Endothelial cell (in vitro differentiated cells): ENCODE measurements at regions not wholly inside any gene's neighbourhood (a gene's known extent, or its start where the extent isn't known, plus 50 kb on each side); places are given as distances from the start of the nearest gene placed in this dataset.

Experiments
- DNase-seq: peaks from one replicate; pipeline ENCODE4 v3.0.0; 2021; ENCODE audit warnings: low spot score
- H3K27ac Mint-ChIP-seq: one replicate; pipeline ENCODE4 v1.8.0; 2021; ENCODE audit warnings: mixed read lengths, inconsistent platforms; ENCODE audit not compliant: unreplicated experiment
- H3K27me3 Mint-ChIP-seq: one replicate; pipeline ENCODE4 v1.8.0; 2021; ENCODE audit warnings: mild to moderate bottlenecking, moderate library complexity, mixed read lengths, inconsistent platforms; ENCODE audit not compliant: unreplicated experiment
- H3K36me3 Mint-ChIP-seq: one replicate; pipeline ENCODE4 v1.8.0; 2021; ENCODE audit warnings: mild to moderate bottlenecking, low read depth, mixed read lengths, inconsistent platforms; ENCODE audit not compliant: unreplicated experiment
- H3K4me1 Mint-ChIP-seq: one replicate; pipeline ENCODE4 v1.8.0; 2021; ENCODE audit warnings: mild to moderate bottlenecking, mixed read lengths, inconsistent platforms; ENCODE audit not compliant: unreplicated experiment
- H3K4me3 Mint-ChIP-seq: one replicate; pipeline ENCODE4 v1.8.0; 2021; ENCODE audit warnings: mild to moderate bottlenecking, mixed read lengths, inconsistent platforms; ENCODE audit not compliant: unreplicated experiment
- H3K9me3 Mint-ChIP-seq: one replicate; pipeline ENCODE4 v1.8.0; 2021; ENCODE audit warnings: mixed read lengths, inconsistent platforms; ENCODE audit not compliant: unreplicated experiment
- TF ChIP-seq, protein P1 (sequence below): fragments of 200-600 bp; sonication (generic); IDR thresholded peaks from one replicate; pipeline ENCODE4 v1.5.0; 2021; ENCODE audit warnings: antibody characterized with exemption; ENCODE audit not compliant: unreplicated experiment

DNA sequence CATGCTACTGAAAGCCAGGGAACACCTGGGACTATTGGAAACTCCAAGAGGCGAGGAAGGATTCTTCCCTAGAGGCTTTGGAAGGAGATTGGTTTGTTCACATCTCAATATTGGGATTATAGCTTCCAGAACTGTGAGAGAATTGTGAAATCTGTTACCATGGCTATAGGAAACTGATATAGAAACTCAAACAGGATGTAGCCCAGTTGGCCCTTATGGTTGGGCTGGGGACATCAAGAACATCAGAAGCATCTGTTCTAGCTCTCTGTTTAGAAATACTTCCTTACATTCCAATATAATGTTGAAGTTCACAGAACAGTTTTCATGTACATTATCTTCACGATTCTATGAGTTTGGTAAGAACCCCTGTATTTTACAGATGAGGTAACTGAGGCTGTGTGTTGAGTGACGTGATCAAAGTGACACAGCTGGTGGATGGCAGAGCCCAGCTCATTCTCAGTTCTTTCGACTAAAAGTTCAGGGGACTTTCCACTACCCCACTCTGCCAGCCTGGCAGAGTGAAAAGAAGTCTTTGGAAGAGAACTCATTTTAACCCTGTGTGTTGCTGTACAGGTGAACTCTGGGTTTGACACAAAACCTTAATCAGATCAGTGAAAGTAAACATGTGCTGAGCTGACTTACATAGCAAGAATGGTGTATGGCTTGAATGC lies 183.0 kb downstream of the GBA3 start:
- DNase-seq: no peak
- Mint-ChIP-seq H3K9me3 (no peaks in the 10 kb centered on the region), H3K27ac (no peak overlapping the region), H3K4me1 (no peaks in the 10 kb centered on the region), H3K27me3 (no peaks in the 10 kb centered on the region), H3K4me3 (no peak overlapping the region), H3K36me3 (no peaks in the 10 kb centered on the region)
- TF ChIP-seq, protein P1, sequence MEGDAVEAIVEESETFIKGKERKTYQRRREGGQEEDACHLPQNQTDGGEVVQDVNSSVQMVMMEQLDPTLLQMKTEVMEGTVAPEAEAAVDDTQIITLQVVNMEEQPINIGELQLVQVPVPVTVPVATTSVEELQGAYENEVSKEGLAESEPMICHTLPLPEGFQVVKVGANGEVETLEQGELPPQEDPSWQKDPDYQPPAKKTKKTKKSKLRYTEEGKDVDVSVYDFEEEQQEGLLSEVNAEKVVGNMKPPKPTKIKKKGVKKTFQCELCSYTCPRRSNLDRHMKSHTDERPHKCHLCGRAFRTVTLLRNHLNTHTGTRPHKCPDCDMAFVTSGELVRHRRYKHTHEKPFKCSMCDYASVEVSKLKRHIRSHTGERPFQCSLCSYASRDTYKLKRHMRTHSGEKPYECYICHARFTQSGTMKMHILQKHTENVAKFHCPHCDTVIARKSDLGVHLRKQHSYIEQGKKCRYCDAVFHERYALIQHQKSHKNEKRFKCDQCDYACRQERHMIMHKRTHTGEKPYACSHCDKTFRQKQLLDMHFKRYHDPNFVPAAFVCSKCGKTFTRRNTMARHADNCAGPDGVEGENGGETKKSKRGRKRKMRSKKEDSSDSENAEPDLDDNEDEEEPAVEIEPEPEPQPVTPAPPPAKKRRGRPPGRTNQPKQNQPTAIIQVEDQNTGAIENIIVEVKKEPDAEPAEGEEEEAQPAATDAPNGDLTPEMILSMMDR: no peak

- H3K36me3 Mint-ChIP-seq: no peaks in the 10 kb centered on the region
- TF ChIP-seq, protein P1: no peak
- DNase-seq: no peak
- no peak overlapping the region for H3K4me3 Mint-ChIP-seq
- H3K27me3 Mint-ChIP-seq: no peaks in the 10 kb centered on the region
- no peak overlapping the region for H3K27ac Mint-ChIP-seq
- no peaks in the 10 kb centered on the region for H3K9me3 Mint-ChIP-seq
- H3K4me1 Mint-ChIP-seq: no peaks in the 10 kb centered on the region
Observed at GRCh38 chr4:22874334-22874912, 181.7 kb downstream of the GBA3 start.

GRCh38 chr4:22873899-22874298 lies 181.2 kb downstream of the GBA3 start:
- Mint-ChIP-seq H3K27ac (no peak overlapping the region), H3K27me3 (no peaks in the 10 kb centered on the region), H3K36me3 (no peaks in the 10 kb centered on the region), H3K4me3 (no peak overlapping the region), H3K9me3 (no peaks in the 10 kb centered on the region), H3K4me1 (no peaks in the 10 kb centered on the region)
- TF ChIP-seq, protein P1: no peak
- no peak for DNase-seq

DNA sequence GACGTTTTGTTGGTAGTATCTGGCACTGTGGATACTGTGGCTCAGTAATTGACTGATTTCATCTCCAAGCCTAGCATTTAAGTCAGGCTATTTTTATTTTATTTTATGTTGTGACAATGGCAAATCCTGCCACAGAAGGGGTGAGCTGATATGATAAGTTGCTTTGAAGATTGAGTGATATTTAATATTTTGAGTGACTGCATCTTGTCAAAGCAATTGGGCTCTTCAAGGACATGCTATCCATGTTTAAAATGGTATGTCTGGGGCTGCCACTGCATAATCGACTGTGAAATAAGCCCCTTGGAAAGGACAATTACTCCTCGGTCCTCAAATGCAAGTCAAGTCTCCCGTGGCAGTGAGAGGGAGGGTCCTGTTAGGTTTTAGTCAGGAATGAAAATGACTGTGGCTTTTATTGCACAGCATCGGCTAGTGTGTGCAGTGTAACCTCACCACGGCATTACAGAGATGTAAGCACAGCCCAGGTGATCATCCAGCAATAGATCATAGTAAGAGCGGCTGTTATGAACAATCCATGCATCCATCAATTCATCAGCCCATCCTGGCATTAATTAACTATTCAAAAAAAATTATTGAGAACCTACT lies 178.2 kb downstream of the GBA3 start:
- Mint-ChIP-seq H3K4me3 (no peak overlapping the region), H3K27ac (no peak overlapping the region)

More for the DNA sequence above, 178.2 kb downstream of the GBA3 start:
- no peaks in the 10 kb centered on the region for H3K4me1 Mint-ChIP-seq
- TF ChIP-seq, protein P1: no peak
- H3K36me3 Mint-ChIP-seq: no peaks in the 10 kb centered on the region
- H3K27me3 Mint-ChIP-seq: no peaks in the 10 kb centered on the region
- no peak for DNase-seq
- no peaks in the 10 kb centered on the region for H3K9me3 Mint-ChIP-seq
